Naive thymus-derived CD8-positive, alpha-beta T cell (primary cell): ENCODE measurements at regions not wholly inside any gene's neighbourhood (a gene's known extent, or its start where the extent isn't known, plus 50 kb on each side); places are given as distances from the start of the nearest gene placed in this dataset.

Experiments
- ATAC-seq, 2 donors: fragments of 150-1000 bp; cut with Tn5 transposase in 1 of 2; sonication (Bioruptor Pico), chemical (Tn5 transposase) in 1 of 2; 1 replicate in 1 of 2; 2 replicates in 1 of 2; pipeline ENCODE4 v1.10.0; 2021; ENCODE audit warnings: mild to moderate bottlenecking in 2 of 2, moderate library complexity in 2 of 2
- POLR2A ChIA-PET: fragments of 350-600 bp; sonication (Branson Sonifier 250); formaldehyde crosslinking; loops from one replicate; lab custom pipeline; 2021; ENCODE audit warnings: antibody characterized with exemption; lab: Charles Lee
- DNase-seq, 10 donors: peaks; one replicate each; pipeline versions ENCODE4 v3.0.0 to v3.0.0-alpha.2; 2020 to 2022
- H3K27ac Mint-ChIP-seq, 10 donors: one replicate each; pipeline ENCODE4 v1.8.0; 2020 to 2022; ENCODE audit warnings: mild to moderate bottlenecking in 10 of 10, mixed read lengths in 10 of 10, moderate library complexity in 4 of 10, inconsistent platforms in 1 of 10
- H3K27me3 Mint-ChIP-seq, 5 donors: one replicate each; pipeline ENCODE4 v1.8.0; 2021 to 2022; ENCODE audit warnings: mixed read lengths in 5 of 5
- H3K36me3 Mint-ChIP-seq, 3 donors: one replicate each; pipeline ENCODE4 v1.8.0; 2020 to 2022; ENCODE audit warnings: mixed read lengths in 3 of 3, mild to moderate bottlenecking in 2 of 3, inconsistent platforms in 1 of 3
- H3K4me1 Mint-ChIP-seq, 4 donors: one replicate each; pipeline ENCODE4 v1.8.0; 2021 to 2022; ENCODE audit warnings: mixed read lengths in 4 of 4
- H3K4me3 Mint-ChIP-seq, 10 donors: one replicate each; pipeline ENCODE4 v1.8.0; 2020 to 2022; ENCODE audit warnings: mild to moderate bottlenecking in 10 of 10, mixed read lengths in 10 of 10, moderate library complexity in 6 of 10, inconsistent platforms in 1 of 10
- H3K9me3 Mint-ChIP-seq, 9 donors: one replicate each; pipeline ENCODE4 v1.8.0; 2020 to 2022; ENCODE audit warnings: mixed read lengths in 9 of 9, mild to moderate bottlenecking in 3 of 9, inconsistent platforms in 1 of 9, moderate library complexity in 1 of 9

GRCh38 chr11:25350899-25351803 lies 854.3 kb downstream of the LUZP2 start:
- Mint-ChIP-seq H3K9me3 (peaks cover 3 to 28% (median 10%) of the 10 kb centered on the region in 9 donors), H3K4me3 (no peak overlapping the region), H3K27ac (no peak overlapping the region), H3K36me3 (peaks cover 0 to 8% (median 0%) of the 10 kb centered on the region in 3 donors), H3K27me3 (no peaks in the 10 kb centered on the region), H3K4me1 (no peaks in the 10 kb centered on the region)
- POLR2A ChIA-PET = no interaction called here
- DNase-seq = no peak
- no peak for ATAC-seq

DNA sequence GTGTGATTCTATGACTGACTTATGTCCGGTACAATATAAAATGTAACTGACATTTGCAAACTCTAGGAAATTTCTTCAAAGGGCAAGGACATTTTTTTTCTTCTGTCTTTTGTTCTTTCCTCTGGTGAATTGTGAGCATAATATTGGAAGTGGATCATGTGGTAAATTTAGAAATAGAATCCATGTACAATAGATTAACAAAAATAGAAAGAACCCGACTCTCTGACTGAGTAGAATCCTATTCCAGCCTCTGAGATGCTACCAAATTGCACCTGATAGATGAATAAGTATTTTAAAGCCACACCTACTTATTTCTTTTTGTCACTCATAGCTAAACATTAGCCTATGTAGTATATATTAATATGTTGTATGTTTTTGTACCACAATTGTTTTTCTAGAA lies 860.3 kb downstream of the LUZP2 start:
- POLR2A ChIA-PET = no interaction called here
- no peak overlapping the region for H3K4me3 Mint-ChIP-seq

GRCh38 chr11:25377466-25377865 lies 880.6 kb downstream of the LUZP2 start:
- Mint-ChIP-seq H3K36me3 (no peaks in the 10 kb centered on the region), H3K27me3 (no peaks in the 10 kb centered on the region), H3K9me3 (peaks cover 4 to 39% (median 16%) of the 10 kb centered on the region in 9 donors), H3K27ac (no peak overlapping the region), H3K4me1 (no peaks in the 10 kb centered on the region), H3K4me3 (no peak overlapping the region)
- DNase-seq (no peak), ATAC-seq (no peak)
- POLR2A ChIA-PET = no interaction called here

More for the DNA sequence above, 860.3 kb downstream of the LUZP2 start:
- no peak overlapping the region for H3K27ac Mint-ChIP-seq
- no peaks in the 10 kb centered on the region for H3K4me1 Mint-ChIP-seq
- H3K27me3 Mint-ChIP-seq = no peaks in the 10 kb centered on the region
- H3K9me3 Mint-ChIP-seq = peaks cover 0 to 11% (median 7%) of the 10 kb centered on the region in 9 donors
- DNase-seq = no peak
- ATAC-seq = no peak
- H3K36me3 Mint-ChIP-seq = no peaks in the 10 kb centered on the region

DNA sequence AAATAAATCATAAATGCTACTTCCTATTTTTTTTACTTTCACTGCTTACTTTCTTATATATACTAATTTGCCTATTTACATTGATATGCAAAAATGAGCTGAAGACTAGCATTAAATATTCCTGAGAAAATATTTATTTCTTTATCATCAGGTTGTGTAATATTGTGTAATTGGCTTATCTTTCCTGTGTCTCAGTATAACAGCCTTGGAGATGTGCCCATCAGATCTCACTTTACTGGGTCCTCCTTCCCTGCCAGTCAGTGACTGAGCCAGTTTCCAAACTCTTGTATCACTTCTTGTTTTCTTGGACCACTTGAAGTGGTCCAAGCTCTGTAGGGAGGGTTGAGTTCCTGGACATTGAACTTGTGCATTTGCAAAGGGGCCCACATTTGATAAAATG lies 900.0 kb downstream of the LUZP2 start:
- Mint-ChIP-seq H3K27me3 (no peaks in the 10 kb centered on the region), H3K36me3 (peaks cover 0 to 5% (median 0%) of the 10 kb centered on the region in 3 donors), H3K9me3 (peaks cover 6 to 27% (median 10%) of the 10 kb centered on the region in 9 donors), H3K27ac (no peak overlapping the region), H3K4me3 (no peak overlapping the region), H3K4me1 (no peaks in the 10 kb centered on the region)
- ATAC-seq (no peak), DNase-seq (no peak)
- POLR2A ChIA-PET = no interaction called here

- Mint-ChIP-seq H3K27ac (no peak overlapping the region), H3K4me1 (no peaks in the 10 kb centered on the region), H3K9me3 (peaks cover 0 to 19% (median 4%) of the 10 kb centered on the region in 9 donors), H3K4me3 (no peak overlapping the region), H3K36me3 (no peaks in the 10 kb centered on the region), H3K27me3 (no peaks in the 10 kb centered on the region)
- POLR2A ChIA-PET = no interaction called here
- no peak for DNase-seq
- no peak for ATAC-seq
These were observed 911.3 kb downstream of the LUZP2 start for GRCh38 chr11:25408146-25408545.

DNA sequence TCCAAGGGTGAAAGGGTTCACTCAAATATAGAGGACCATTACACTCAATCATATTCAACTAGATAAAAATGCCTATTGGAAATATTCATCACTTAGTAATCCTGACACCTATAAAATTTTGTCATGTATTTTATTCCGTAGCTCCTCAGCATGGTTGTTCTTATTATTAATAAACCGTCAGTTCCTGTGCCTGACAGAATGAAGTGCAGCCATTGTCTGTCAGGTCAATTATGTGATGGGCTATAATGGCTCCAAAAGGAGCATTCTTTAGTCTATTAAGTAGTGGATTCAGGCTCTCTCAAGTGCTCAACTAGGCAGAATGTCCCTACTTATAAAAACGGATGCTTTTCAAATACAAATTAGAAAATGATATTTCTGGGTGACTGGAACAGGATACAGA lies 916.1 kb upstream of the ANO3 start:
- H3K9me3 Mint-ChIP-seq = peaks cover 0 to 15% (median 7%) of the 10 kb centered on the region in 9 donors

GRCh38 chr11:25423436-25424199 lies 908.3 kb upstream of the ANO3 start:
- Mint-ChIP-seq H3K9me3 (peaks cover 0 to 20% (median 9%) of the 10 kb centered on the region in 9 donors), H3K4me1 (no peaks in the 10 kb centered on the region), H3K27me3 (no peaks in the 10 kb centered on the region), H3K4me3 (no peak overlapping the region), H3K27ac (no peak overlapping the region), H3K36me3 (no peaks in the 10 kb centered on the region)
- no peak for DNase-seq
- no peak for ATAC-seq
- POLR2A ChIA-PET = no interaction called here

More for the DNA sequence above, 916.1 kb upstream of the ANO3 start:
- no peaks in the 10 kb centered on the region for H3K36me3 Mint-ChIP-seq
- H3K27me3 Mint-ChIP-seq = no peaks in the 10 kb centered on the region
- H3K27ac Mint-ChIP-seq = no peak overlapping the region
- ATAC-seq (no peak), DNase-seq (no peak)
- H3K4me3 Mint-ChIP-seq = no peak overlapping the region
- POLR2A ChIA-PET = no interaction called here
- no peaks in the 10 kb centered on the region for H3K4me1 Mint-ChIP-seq

- ATAC-seq = no peak
- H3K27ac Mint-ChIP-seq = no peak overlapping the region
- POLR2A ChIA-PET = no interaction called here
- no peaks in the 10 kb centered on the region for H3K27me3 Mint-ChIP-seq
- peaks cover 0 to 18% (median 4%) of the 10 kb centered on the region in 9 donors for H3K9me3 Mint-ChIP-seq
- no peaks in the 10 kb centered on the region for H3K36me3 Mint-ChIP-seq
- DNase-seq = no peak
- H3K4me1 Mint-ChIP-seq = no peaks in the 10 kb centered on the region
- H3K4me3 Mint-ChIP-seq = no peak overlapping the region
These were observed 899.6 kb upstream of the ANO3 start for GRCh38 chr11:25432376-25432775.

GRCh38 chr11:25435197-25435596 lies 896.7 kb upstream of the ANO3 start:
- H3K4me3 Mint-ChIP-seq = no peak overlapping the region
- POLR2A ChIA-PET = no interaction called here
- H3K27ac Mint-ChIP-seq = no peak overlapping the region
- no peak for ATAC-seq
- DNase-seq = no peak
- H3K27me3 Mint-ChIP-seq = no peaks in the 10 kb centered on the region
- no peaks in the 10 kb centered on the region for H3K4me1 Mint-ChIP-seq
- H3K9me3 Mint-ChIP-seq = peaks cover 4 to 27% (median 8%) of the 10 kb centered on the region in 9 donors
- H3K36me3 Mint-ChIP-seq = peaks cover 0 to 8% (median 0%) of the 10 kb centered on the region in 3 donors

GRCh38 chr11:25436326-25436725 lies 895.6 kb upstream of the ANO3 start:
- H3K36me3 Mint-ChIP-seq = peaks cover 0 to 8% (median 0%) of the 10 kb centered on the region in 3 donors
- H3K9me3 Mint-ChIP-seq = peaks cover 4 to 32% (median 9%) of the 10 kb centered on the region in 9 donors
- H3K27ac Mint-ChIP-seq = no peak overlapping the region
- no peaks in the 10 kb centered on the region for H3K4me1 Mint-ChIP-seq
- no peak overlapping the region for H3K4me3 Mint-ChIP-seq
- no peaks in the 10 kb centered on the region for H3K27me3 Mint-ChIP-seq
- DNase-seq (no peak), ATAC-seq (no peak)
- POLR2A ChIA-PET = no interaction called here

GRCh38 chr11:25441421-25441820 lies 890.5 kb upstream of the ANO3 start:
- Mint-ChIP-seq H3K4me3 (no peak overlapping the region), H3K27me3 (no peaks in the 10 kb centered on the region), H3K4me1 (no peaks in the 10 kb centered on the region), H3K27ac (no peak overlapping the region), H3K36me3 (peaks cover 0 to 8% (median 0%) of the 10 kb centered on the region in 3 donors), H3K9me3 (peaks cover 4 to 42% (median 13%) of the 10 kb centered on the region in 9 donors)
- POLR2A ChIA-PET = no interaction called here
- DNase-seq (no peak), ATAC-seq (no peak)

DNA sequence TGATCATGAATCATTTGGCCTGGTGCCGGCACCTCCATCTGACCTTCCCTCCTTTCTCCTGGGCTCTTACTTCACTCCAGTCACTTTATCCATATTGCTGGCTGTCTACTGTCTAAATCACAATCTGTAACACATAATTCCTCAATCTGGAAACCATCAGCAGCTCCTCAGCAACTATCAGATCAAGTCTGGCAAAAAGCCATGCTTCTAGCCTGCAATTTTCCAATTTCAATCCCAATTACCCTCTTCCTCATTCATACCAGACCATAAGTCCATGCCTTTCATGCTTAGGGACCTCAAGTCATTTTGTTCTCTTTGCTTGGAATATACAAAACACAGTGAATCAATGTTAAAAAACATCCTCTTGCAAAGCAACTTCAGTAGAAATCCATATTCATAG lies 882.8 kb upstream of the ANO3 start:
- ATAC-seq (no peak), DNase-seq (no peak)
- Mint-ChIP-seq H3K4me3 (no peak overlapping the region), H3K36me3 (no peaks in the 10 kb centered on the region), H3K27ac (no peak overlapping the region), H3K4me1 (no peaks in the 10 kb centered on the region), H3K9me3 (peaks cover 9 to 46% (median 22%) of the 10 kb centered on the region in 9 donors), H3K27me3 (no peaks in the 10 kb centered on the region)
- POLR2A ChIA-PET = no interaction called here

GRCh38 chr11:25453471-25453870 lies 878.5 kb upstream of the ANO3 start:
- Mint-ChIP-seq H3K4me3 (no peak overlapping the region), H3K36me3 (no peaks in the 10 kb centered on the region), H3K9me3 (peaks cover 6 to 41% (median 14%) of the 10 kb centered on the region in 9 donors), H3K27ac (no peak overlapping the region), H3K27me3 (no peaks in the 10 kb centered on the region), H3K4me1 (no peaks in the 10 kb centered on the region)
- no peak for DNase-seq
- POLR2A ChIA-PET = no interaction called here
- no peak for ATAC-seq
